PC-3 (cell line): ENCODE measurements at regions not wholly inside any gene's neighbourhood (a gene's known extent, or its start where the extent isn't known, plus 50 kb on each side); places are given as distances from the start of the nearest gene placed in this dataset.
A peak's percentile ranks its signal among the peaks of the same experiment; 100 is the strongest.

ENCODE experiments used
- ATAC-seq: fragments of 200-7000 bp; cut with Tn5 transposase; 2 replicates; pipeline ENCODE4 v1.9.1; 2020; ENCODE audit warnings: mild to moderate bottlenecking, moderate library complexity
- BruUV-seq: library from RNA; stranded (reverse); fragments of 400-500 nt; replicated peaks from 2 replicates; lab custom pipeline; 2021; lab: Mats Ljungman, UMichigan
- CTCF ChIA-PET: fragments of 300-600 bp; sonication (Branson Sonifier 250); formaldehyde crosslinking; loops from one replicate; lab custom pipeline; 2022; ENCODE audit warnings: antibody characterized with exemption; lab: Charles Lee
- POLR2A ChIA-PET: fragments of 300-600 bp; sonication (Branson Sonifier 250); formaldehyde crosslinking; loops from one replicate; lab custom pipeline; 2022; ENCODE audit warnings: antibody characterized with exemption; ENCODE audit not compliant: unreplicated experiment; lab: Charles Lee
- DNase-seq: peaks from one replicate; pipeline ENCODE4 v3.0.0-alpha.2; 2015
- H2AFZ ChIP-seq: fragments of 300-600 bp; sonication (generic); 2 replicates; pipeline ENCODE4 v1.6.0; 2016; ENCODE audit warnings: antibody characterized with exemption, low read length
- H3F3A ChIP-seq: fragments of 300-600 bp; sonication (generic); one replicate; pipeline ENCODE4 v1.6.0; 2017; ENCODE audit warnings: antibody characterized with exemption, low read length, control low read depth, mild to moderate bottlenecking; ENCODE audit not compliant: unreplicated experiment
- H3K27ac ChIP-seq: fragments of 300-600 bp; sonication (generic); 2 replicates; pipeline ENCODE4 v1.5.1; 2016; ENCODE audit warnings: mild to moderate bottlenecking, low read length
- H3K27me3 ChIP-seq: fragments of 300-600 bp; sonication (generic); 2 replicates; pipeline ENCODE4 v1.6.1; 2016; ENCODE audit warnings: low read length, mixed read lengths
- H3K36me3 ChIP-seq: fragments of 300-600 bp; sonication (generic); 2 replicates; pipeline ENCODE4 v1.6.1; 2016; ENCODE audit warnings: low read depth, mixed run types, low read length, mixed read lengths
- H3K4me1 ChIP-seq: fragments of 300-600 bp; sonication (generic); 2 replicates; pipeline ENCODE4 v1.5.1; 2016; ENCODE audit warnings: low read length; ENCODE audit not compliant: insufficient read depth
- H3K4me2 ChIP-seq: fragments of 300-600 bp; sonication (generic); 2 replicates; pipeline ENCODE4 v1.6.0; 2016; ENCODE audit warnings: low read length
- H3K4me3 ChIP-seq: fragments of 300-600 bp; sonication (generic); 2 replicates; pipeline ENCODE4 v1.5.1; 2016; ENCODE audit warnings: mild to moderate bottlenecking, low read length, mixed read lengths
- H3K79me2 ChIP-seq: fragments of 300-600 bp; sonication (generic); 2 replicates; pipeline ENCODE4 v1.6.1; 2017; ENCODE audit warnings: low read length, mixed read lengths
- H3K9ac ChIP-seq: fragments of 300-600 bp; sonication (generic); 2 replicates; pipeline ENCODE4 v1.6.0; 2016; ENCODE audit warnings: mild to moderate bottlenecking, low read length
- H3K9me2 ChIP-seq: fragments of 300-600 bp; sonication (generic); replicated peaks from 2 replicates; pipeline ENCODE4 v1.6.1; 2016; ENCODE audit warnings: mixed run types, low read length, mixed read lengths
- H3K9me3 ChIP-seq: fragments of 300-600 bp; sonication (generic); 2 replicates; pipeline ENCODE4 v1.6.1; 2016; ENCODE audit warnings: low read length, mixed read lengths
- H4K20me1 ChIP-seq: fragments of 300-600 bp; sonication (generic); 2 replicates; pipeline ENCODE4 v1.6.1; 2016; ENCODE audit warnings: low read length, mixed read lengths
- CTCF ChIP-seq: fragments of 300-600 bp; sonication (generic); conservative IDR thresholded peaks from 2 replicates; pipeline ENCODE4 v1.5.1; 2017; ENCODE audit warnings: antibody characterized with exemption, low read depth, mild to moderate bottlenecking, low read length
- EZH2 ChIP-seq: fragments of 300-600 bp; sonication (generic); IDR thresholded peaks from one replicate; pipeline ENCODE4 v1.6.1; 2017; ENCODE audit warnings: antibody characterized with exemption, mild to moderate bottlenecking, low read length; ENCODE audit not compliant: unreplicated experiment
- EZH2phosphoT487 ChIP-seq: fragments of 300-600 bp; sonication (generic); IDR thresholded peaks from 2 replicates; pipeline ENCODE4 v1.6.1; 2018; ENCODE audit warnings: mild to moderate bottlenecking, antibody characterized with exemption, low read length, borderline replicate concordance
- intact Hi-C: fragments of 100-400 bp; cut with micrococcal nuclease; formaldehyde crosslinking; loops from 2 replicates; pipeline ENCODE4 v1.9.0; 2023

DNA sequence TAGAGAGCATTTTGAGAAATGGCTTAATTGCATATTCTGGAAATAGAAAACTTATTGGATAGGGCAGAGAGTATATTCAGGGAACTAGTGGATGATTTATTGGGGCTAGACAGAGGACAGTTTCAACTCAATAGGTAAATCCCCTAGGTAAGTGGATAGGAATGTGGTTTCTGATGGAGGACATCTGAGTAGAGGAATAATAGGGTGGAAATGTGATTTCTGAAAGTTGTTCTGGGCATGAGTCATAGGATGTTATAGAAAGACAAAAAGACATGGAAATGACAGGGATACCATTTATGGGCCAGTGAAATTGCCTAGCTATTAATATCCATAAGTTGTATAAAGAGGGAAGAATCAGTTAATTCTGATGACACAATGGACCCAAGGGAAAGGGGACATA lies 563.3 kb upstream of the GOLIM4 start:
- no peak overlapping the region for H3K27ac ChIP-seq
- H3K4me1 ChIP-seq = no peaks in the 10 kb centered on the region
- no peaks in the 10 kb centered on the region; the same call in 1 of the 2 replicates for H3K27me3 ChIP-seq
- H3K9me2 ChIP-seq = no peaks in the 10 kb centered on the region
- peak; percentile 88 for ATAC-seq
- H3K79me2 ChIP-seq = no peaks in the 10 kb centered on the region
- no peak overlapping the region for H2AFZ ChIP-seq
- no peaks in the 10 kb centered on the region for H3F3A ChIP-seq
- no peaks in the 10 kb centered on the region for H4K20me1 ChIP-seq
- TF ChIP-seq EZH2 (no peak), EZH2phosphoT487 (no peak), CTCF (no peak)
- H3K9me3 ChIP-seq = no peaks in the 10 kb centered on the region
- H3K9ac ChIP-seq = no peak overlapping the region
- CTCF ChIA-PET = no interaction called here
- POLR2A ChIA-PET = no interaction called here
- H3K4me3 ChIP-seq = no peak overlapping the region
- intact Hi-C loops = no loop called here
- no TSS peak for BruUV-seq
- H3K4me2 ChIP-seq = no peak overlapping the region
- peak; percentile 40 for DNase-seq
- no peaks in the 10 kb centered on the region for H3K36me3 ChIP-seq

GRCh38 chr3:168655611-168656010 lies 559.9 kb upstream of the GOLIM4 start:
- no peaks in the 10 kb centered on the region for H3F3A ChIP-seq
- ChIA-PET CTCF (interaction anchor here (0.5 kb wide), 1 partner anchor 437 kb away, joined by 3 read pairs; no protein-coding TSS in a partner anchor), POLR2A (interaction anchor here (0.6 kb wide), 1 partner anchor 23 kb away, joined by 4 read pairs; no protein-coding TSS in a partner anchor)
- no peaks in the 10 kb centered on the region for H3K27me3 ChIP-seq
- no peaks in the 10 kb centered on the region for H4K20me1 ChIP-seq
- H3K79me2 ChIP-seq = no peaks in the 10 kb centered on the region
- DNase-seq = no peak
- no peak overlapping the region for H3K4me3 ChIP-seq
- H3K27ac ChIP-seq = no peak overlapping the region
- H3K36me3 ChIP-seq = no peaks in the 10 kb centered on the region
- no peak overlapping the region for H3K4me2 ChIP-seq
- H3K9ac ChIP-seq = no peak overlapping the region
- no peak overlapping the region for H2AFZ ChIP-seq
- TF ChIP-seq EZH2phosphoT487 = no peak
- no peak for TF ChIP-seq EZH2
- no peak for TF ChIP-seq CTCF
- no TSS peak for BruUV-seq
- intact Hi-C loops = no loop called here
- H3K4me1 ChIP-seq = no peaks in the 10 kb centered on the region
- H3K9me2 ChIP-seq = no peaks in the 10 kb centered on the region
- ATAC-seq = no peak
- no peaks in the 10 kb centered on the region for H3K9me3 ChIP-seq

- intact Hi-C loops = no loop called here
- no peak for TF ChIP-seq CTCF
- no peak for TF ChIP-seq EZH2
- TF ChIP-seq EZH2phosphoT487 = no peak
- Histone ChIP-seq H2AFZ (no peak overlapping the region), H3F3A (no peaks in the 10 kb centered on the region), H3K9me3 (no peaks in the 10 kb centered on the region), H3K4me2 (no peak overlapping the region), H3K36me3 (no peaks in the 10 kb centered on the region), H3K9me2 (no peaks in the 10 kb centered on the region), H4K20me1 (no peaks in the 10 kb centered on the region), H3K79me2 (no peaks in the 10 kb centered on the region), H3K4me3 (no peak overlapping the region), H3K27me3 (no peaks in the 10 kb centered on the region), H3K27ac (no peak overlapping the region), H3K9ac (no peak overlapping the region), H3K4me1 (no peaks in the 10 kb centered on the region)
- ChIA-PET CTCF (no interaction called here), POLR2A (no interaction called here)
- BruUV-seq = no TSS peak
- DNase-seq (no peak), ATAC-seq (no peak)
These were observed 559.0 kb upstream of the GOLIM4 start for GRCh38 chr3:168654700-168655099.
